ENCODE measurements at regions not wholly inside any gene's neighbourhood (a gene's known extent, or its start where the extent isn't known, plus 50 kb on each side); places are given as distances from the start of the nearest gene placed in this dataset.

GRCh38 chr2:7121851-7122250 is 204.6 kb downstream of the RNF144A start:
- Histone ChIP-seq H4K5ac (ENCODE audit: insufficient read length, low read depth, low read length) (no peak overlapping the region), H2BK20ac (ENCODE audit: low read depth, low read length, poor library complexity, severe bottlenecking) (peak overlapping the region; percentile 26), H3K9ac (ENCODE audit: extremely low read depth, insufficient read length, low read length) (no peak overlapping the region), H3T11ph (ENCODE audit: low read length) (no peak overlapping the region), H3K23ac (ENCODE audit: insufficient read length, low read depth, low read length) (no peak overlapping the region), H4K8ac (replicated peaks; ENCODE audit: insufficient read length, low read depth, low read length) (no peak overlapping the region), H3K56ac (ENCODE audit: insufficient read length, low read depth, low read length) (no peak overlapping the region), H3K4me2 (ENCODE audit: insufficient read depth, insufficient read length, low read length) (no peak overlapping the region), H3K79me1 (ENCODE audit: insufficient read depth, low read depth, low read length, poor library complexity, severe bottlenecking) (no peaks in the 10 kb centered on the region), H3K27ac (ENCODE audit: insufficient read length, low read depth, low read length) (no peak overlapping the region), H3K18ac (ENCODE audit: insufficient read length, low read depth, low read length) (no peak overlapping the region), H3K14ac (ENCODE audit: insufficient read depth, low read length) (no peak overlapping the region), H2AK5ac (ENCODE audit: insufficient read length, low read length) (no peak overlapping the region), H3K23me2 (ENCODE audit: insufficient read length, low read depth, low read length, poor library complexity, severe bottlenecking) (no peaks in the 10 kb centered on the region), H2BK12ac (ENCODE audit: insufficient read length, low read depth, low read length) (no peak overlapping the region), H4K91ac (ENCODE audit: insufficient read length, low read depth, low read length) (no peak overlapping the region), H3K4me1 (ENCODE audit: insufficient read depth, low read length) (no peaks in the 10 kb centered on the region), H2BK15ac (ENCODE audit: low read depth, low read length) (no peak overlapping the region), H2BK5ac (ENCODE audit: insufficient read length, low read length) (no peak overlapping the region), H2BK120ac (ENCODE audit: low read depth, low read length, poor library complexity, severe bottlenecking) (no peak overlapping the region), H3K79me2 (ENCODE audit: insufficient read depth, low read length) (no peaks in the 10 kb centered on the region), H2AFZ (ENCODE audit: low read length) (no peak overlapping the region), H3K27me3 (ENCODE audit: insufficient read depth, low read length) (no peaks in the 10 kb centered on the region), H3K9me3 (ENCODE audit: control insufficient read depth, low read depth, low read length) (no peaks in the 10 kb centered on the region), H4K20me1 (ENCODE audit: control insufficient read depth, insufficient read depth, insufficient read length) (no peaks in the 10 kb centered on the region), H3K4ac (ENCODE audit: low read depth, low read length) (no peak overlapping the region)
- H3K4me1 Mint-ChIP-seq: peaks cover 3 to 6% of the 10 kb centered on the region in 2 experiments; a peak in 3 of 4 replicates
- TF ChIP-seq, protein P1, sequence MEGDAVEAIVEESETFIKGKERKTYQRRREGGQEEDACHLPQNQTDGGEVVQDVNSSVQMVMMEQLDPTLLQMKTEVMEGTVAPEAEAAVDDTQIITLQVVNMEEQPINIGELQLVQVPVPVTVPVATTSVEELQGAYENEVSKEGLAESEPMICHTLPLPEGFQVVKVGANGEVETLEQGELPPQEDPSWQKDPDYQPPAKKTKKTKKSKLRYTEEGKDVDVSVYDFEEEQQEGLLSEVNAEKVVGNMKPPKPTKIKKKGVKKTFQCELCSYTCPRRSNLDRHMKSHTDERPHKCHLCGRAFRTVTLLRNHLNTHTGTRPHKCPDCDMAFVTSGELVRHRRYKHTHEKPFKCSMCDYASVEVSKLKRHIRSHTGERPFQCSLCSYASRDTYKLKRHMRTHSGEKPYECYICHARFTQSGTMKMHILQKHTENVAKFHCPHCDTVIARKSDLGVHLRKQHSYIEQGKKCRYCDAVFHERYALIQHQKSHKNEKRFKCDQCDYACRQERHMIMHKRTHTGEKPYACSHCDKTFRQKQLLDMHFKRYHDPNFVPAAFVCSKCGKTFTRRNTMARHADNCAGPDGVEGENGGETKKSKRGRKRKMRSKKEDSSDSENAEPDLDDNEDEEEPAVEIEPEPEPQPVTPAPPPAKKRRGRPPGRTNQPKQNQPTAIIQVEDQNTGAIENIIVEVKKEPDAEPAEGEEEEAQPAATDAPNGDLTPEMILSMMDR (conservative IDR thresholded peaks at IDR 0.05): no peak
- DNase-seq: no peak
- H3K36me3 Mint-ChIP-seq (ENCODE audit: insufficient read depth in 1 of 3, low read depth in 3 of 3): no peaks in the 10 kb centered on the region; a peak in 1 of 7 replicates
- WGBS (ENCODE audit: extremely low coverage, insufficient read length, low lambda C conversion rate): no CpG with 5 or more reads among the region's 5 CpGs
- peaks cover 0 to 3% of the 10 kb centered on the region in 2 experiments; a peak in 1 of 5 replicates for H3K9me3 Mint-ChIP-seq
- no peak overlapping the region for H3K27ac Mint-ChIP-seq
- no peaks in the 10 kb centered on the region for H3K27me3 Mint-ChIP-seq (ENCODE audit: low read depth)
- no peak overlapping the region for H3K4me3 Mint-ChIP-seq

Data from H9 (cell line).